Rectal smooth muscle tissue (tissue), 1 donor: ENCODE measurements at regions not wholly inside any gene's neighbourhood (a gene's known extent, or its start where the extent isn't known, plus 50 kb on each side); places are given as distances from the start of the nearest gene placed in this dataset.
"Not testable (repeated sequence)": the region's sequence is repeated elsewhere in the genome, so short reads cannot be mapped to it uniquely, and the experiment has no call there.

Experiments used
- H3K27ac ChIP-seq: one replicate; pipeline ENCODE4 v1.7.0; 2013; ENCODE audit warnings: low read depth, low read length, inconsistent platforms
- H3K27me3 ChIP-seq: one replicate; pipeline ENCODE4 v1.7.0; 2013; ENCODE audit warnings: low read length; ENCODE audit not compliant: control insufficient read depth, insufficient read depth
- H3K36me3 ChIP-seq: one replicate; pipeline ENCODE4 v1.7.0; 2013; ENCODE audit warnings: low read length; ENCODE audit not compliant: control insufficient read depth, insufficient read depth
- H3K4me1 ChIP-seq: one replicate; pipeline ENCODE4 v1.7.0; 2013; ENCODE audit warnings: low read length; ENCODE audit not compliant: control insufficient read depth, insufficient read depth
- H3K4me3 ChIP-seq: one replicate; pipeline ENCODE4 v1.7.0; 2013; ENCODE audit warnings: low read length
- H3K9ac ChIP-seq: one replicate; pipeline ENCODE4 v1.7.0; 2013; ENCODE audit warnings: low read length

- no peak overlapping the region for H3K4me3 ChIP-seq
- no peaks in the 10 kb centered on the region for H3K36me3 ChIP-seq
- no peak overlapping the region for H3K27ac ChIP-seq
- H3K9ac ChIP-seq = no peak overlapping the region
- no peaks in the 10 kb centered on the region for H3K27me3 ChIP-seq
- H3K4me1 ChIP-seq = no peaks in the 10 kb centered on the region
Measured at GRCh38 chr6:10080561-10080960, 334.3 kb downstream of the TFAP2A start.

GRCh38 chr6:10078581-10078980, 336.3 kb downstream of the TFAP2A start:
- Histone ChIP-seq H3K4me3 (no peak overlapping the region), H3K36me3 (no peaks in the 10 kb centered on the region), H3K4me1 (no peaks in the 10 kb centered on the region), H3K9ac (no peak overlapping the region), H3K27me3 (no peaks in the 10 kb centered on the region), H3K27ac (no peak overlapping the region)

GRCh38 chr6:10074726-10075125, 340.1 kb downstream of the TFAP2A start:
- H3K27ac ChIP-seq, H3K9ac ChIP-seq, H3K4me1 ChIP-seq, H3K27me3 ChIP-seq, H3K36me3 ChIP-seq, H3K4me3 ChIP-seq: not testable (repeated sequence)

- H3K27ac ChIP-seq = no peak overlapping the region
- no peaks in the 10 kb centered on the region for H3K36me3 ChIP-seq
- H3K9ac ChIP-seq = no peak overlapping the region
- no peak overlapping the region for H3K4me3 ChIP-seq
- H3K4me1 ChIP-seq = no peaks in the 10 kb centered on the region
- H3K27me3 ChIP-seq = no peaks in the 10 kb centered on the region
Measured at GRCh38 chr6:10073341-10073740, 341.5 kb downstream of the TFAP2A start.

- Histone ChIP-seq H3K27ac (no peak overlapping the region), H3K4me3 (no peak overlapping the region), H3K27me3 (no peaks in the 10 kb centered on the region), H3K4me1 (no peaks in the 10 kb centered on the region), H3K36me3 (no peaks in the 10 kb centered on the region), H3K9ac (no peak overlapping the region)
Measured at GRCh38 chr6:10071631-10072220, 343.1 kb downstream of the TFAP2A start.

GRCh38 chr6:10060004-10060403, 354.9 kb downstream of the TFAP2A start:
- Histone ChIP-seq H3K36me3 (no peaks in the 10 kb centered on the region), H3K4me3 (no peak overlapping the region), H3K27me3 (no peaks in the 10 kb centered on the region), H3K9ac (no peak overlapping the region), H3K4me1 (no peaks in the 10 kb centered on the region), H3K27ac (no peak overlapping the region)

- Histone ChIP-seq H3K27me3 (no peaks in the 10 kb centered on the region), H3K4me3 (no peak overlapping the region), H3K27ac (no peak overlapping the region), H3K9ac (no peak overlapping the region), H3K4me1 (no peaks in the 10 kb centered on the region), H3K36me3 (no peaks in the 10 kb centered on the region)
Measured at GRCh38 chr6:10054672-10055071, 360.2 kb downstream of the TFAP2A start.

- H3K4me3 ChIP-seq = no peak overlapping the region
- H3K4me1 ChIP-seq = no peaks in the 10 kb centered on the region
- H3K36me3 ChIP-seq = no peaks in the 10 kb centered on the region
- no peaks in the 10 kb centered on the region for H3K27me3 ChIP-seq
- no peak overlapping the region for H3K27ac ChIP-seq
- no peak overlapping the region for H3K9ac ChIP-seq
Measured at GRCh38 chr6:10051283-10051682, 363.6 kb downstream of the TFAP2A start.

GRCh38 chr6:10048370-10049297, 366.2 kb downstream of the TFAP2A start:
- H3K27me3 ChIP-seq = no peaks in the 10 kb centered on the region
- no peak overlapping the region for H3K27ac ChIP-seq
- no peaks in the 10 kb centered on the region for H3K4me1 ChIP-seq
- H3K36me3 ChIP-seq = no peaks in the 10 kb centered on the region
- no peak overlapping the region for H3K4me3 ChIP-seq
- no peak overlapping the region for H3K9ac ChIP-seq

- no peak overlapping the region for H3K9ac ChIP-seq
- H3K27ac ChIP-seq = no peak overlapping the region
- no peak overlapping the region for H3K4me3 ChIP-seq
- no peaks in the 10 kb centered on the region for H3K36me3 ChIP-seq
- H3K27me3 ChIP-seq = no peaks in the 10 kb centered on the region
- no peaks in the 10 kb centered on the region for H3K4me1 ChIP-seq
Measured at GRCh38 chr6:10042280-10042679, 372.6 kb downstream of the TFAP2A start.

- H3K9ac ChIP-seq = no peak overlapping the region
- no peak overlapping the region for H3K4me3 ChIP-seq
- no peaks in the 10 kb centered on the region for H3K36me3 ChIP-seq
- H3K4me1 ChIP-seq = no peaks in the 10 kb centered on the region
- H3K27ac ChIP-seq = no peak overlapping the region
- no peaks in the 10 kb centered on the region for H3K27me3 ChIP-seq
Measured at GRCh38 chr6:10033223-10033829, 381.5 kb downstream of the TFAP2A start.

- Histone ChIP-seq H3K27ac (no peak overlapping the region), H3K36me3 (no peaks in the 10 kb centered on the region), H3K4me1 (no peaks in the 10 kb centered on the region), H3K9ac (no peak overlapping the region), H3K4me3 (no peak overlapping the region), H3K27me3 (no peaks in the 10 kb centered on the region)
Measured at GRCh38 chr6:10031617-10032016, 383.3 kb downstream of the TFAP2A start.
